HG02678 (cell line): ENCODE measurements at regions not wholly inside any gene's neighbourhood (a gene's known extent, or its start where the extent isn't known, plus 50 kb on each side); places are given as distances from the start of the nearest gene placed in this dataset.
"Not testable (repeated sequence)": the region's sequence is repeated elsewhere in the genome, so short reads cannot be mapped to it uniquely, and the experiment has no call there.

Experiments used
- ATAC-seq: cut with Tn5 transposase; IDR thresholded peaks from one replicate; pipeline ENCODE4 v1.9.1; 2021; ENCODE audit warnings: mild to moderate bottlenecking, moderate library complexity; ENCODE audit not compliant: unreplicated experiment

GRCh38 chr3:107942951-107943749, 147.7 kb downstream of the CD47 start:
- no peak for ATAC-seq

- no peak for ATAC-seq
Observed at GRCh38 chr3:107942244-107942643, 148.6 kb downstream of the CD47 start.

- ATAC-seq, result no peak
Observed at GRCh38 chr3:107939691-107940442, 151.0 kb downstream of the CD47 start.

- ATAC-seq, result no peak
Observed at GRCh38 chr3:107938143-107938542, 152.7 kb downstream of the CD47 start.

- ATAC-seq, result no peak
Observed at GRCh38 chr3:107934808-107935207, 156.0 kb downstream of the CD47 start.

- no peak for ATAC-seq
Observed at GRCh38 chr3:107933450-107933849, 157.4 kb downstream of the CD47 start.

- no peak for ATAC-seq
Observed at GRCh38 chr3:107931326-107931725, 159.5 kb downstream of the CD47 start.

- ATAC-seq, result no peak
Observed at GRCh38 chr3:107929088-107929487, 161.7 kb downstream of the CD47 start.

GRCh38 chr3:107928084-107928445, 162.8 kb downstream of the CD47 start:
- peak; percentile 13 for ATAC-seq

GRCh38 chr3:107927361-107928083, 163.3 kb downstream of the CD47 start:
- peak; percentile 98 for ATAC-seq

GRCh38 chr3:107925851-107926250, 165.0 kb downstream of the CD47 start:
- no peak for ATAC-seq

GRCh38 chr3:107921038-107921437, 169.8 kb downstream of the CD47 start:
- ATAC-seq, result no peak

- no peak for ATAC-seq
Observed at GRCh38 chr3:107920538-107920937, 170.3 kb downstream of the CD47 start.

- ATAC-seq, result no peak
Observed at GRCh38 chr3:107919239-107919638, 171.6 kb downstream of the CD47 start.

GRCh38 chr3:107916171-107916570, 174.7 kb downstream of the CD47 start:
- no peak for ATAC-seq

GRCh38 chr3:107915706-107916105, 175.1 kb downstream of the CD47 start:
- no peak for ATAC-seq

- no peak for ATAC-seq
Observed at GRCh38 chr3:107913701-107914100, 177.1 kb downstream of the CD47 start.

GRCh38 chr3:107911337-107912000, 179.4 kb downstream of the CD47 start:
- ATAC-seq, result no peak

GRCh38 chr3:107910713-107911259, 180.0 kb downstream of the CD47 start:
- peak; percentile 95 for ATAC-seq

- not testable (repeated sequence) for ATAC-seq
Observed at GRCh38 chr3:107909583-107909982, 181.2 kb downstream of the CD47 start.

GRCh38 chr3:107907996-107908395, 182.8 kb downstream of the CD47 start:
- ATAC-seq, result no peak
